ENCODE measurements at regions not wholly inside any gene's neighbourhood (a gene's known extent, or its start where the extent isn't known, plus 50 kb on each side); places are given as distances from the start of the nearest gene placed in this dataset.

- TF ChIP-seq CTCF (IDR thresholded peaks at IDR 0.05): no peak
- TF ChIP-seq POLR2A (IDR thresholded peaks at IDR 0.05): no peak
Observed at GRCh38 chr13:86082121-86082520, 282.9 kb upstream of the SLITRK6 start.

Measured in thyroid gland (tissue), 4 donors.